SK-N-MC (cell line): ENCODE measurements at regions not wholly inside any gene's neighbourhood (a gene's known extent, or its start where the extent isn't known, plus 50 kb on each side); places are given as distances from the start of the nearest gene placed in this dataset.

Experiments used
- EZH2 ChIP-seq: fragments of 200-600 bp; sonication (generic); IDR thresholded peaks from one replicate; pipeline ENCODE4 v1.6.1; 2017; ENCODE audit warnings: antibody characterized with exemption
- FOXP2 ChIP-seq: optimal IDR thresholded peaks from 2 replicates; pipeline ENCODE3; 2011; ENCODE audit warnings: mild to moderate bottlenecking, moderate library complexity; ENCODE audit not compliant: insufficient read depth; ENCODE audit errors: extremely low read length, control extremely low read depth
- POLR2AphosphoS5 ChIP-seq: IDR thresholded peaks from 2 replicates; pipeline ENCODE4 v1.6.1; 2012; ENCODE audit warnings: mild to moderate bottlenecking, low read depth, low read length, borderline replicate concordance

- no peak for TF ChIP-seq POLR2AphosphoS5
- no peak for TF ChIP-seq EZH2
- TF ChIP-seq FOXP2 = no peak
These were observed 213.9 kb downstream of the DHX15 start for GRCh38 chr4:24370421-24370820.
